HL-60 (cell line): ENCODE measurements at regions not wholly inside any gene's neighbourhood (a gene's known extent, or its start where the extent isn't known, plus 50 kb on each side); places are given as distances from the start of the nearest gene placed in this dataset.

ENCODE experiments used
- GABPA ChIP-seq: IDR thresholded peaks from 2 replicates; pipeline ENCODE4 v1.6.1; 2012; ENCODE audit warnings: low read depth
- POLR2AphosphoS5 ChIP-seq: IDR thresholded peaks from 2 replicates; pipeline ENCODE4 v1.6.1; 2012; ENCODE audit warnings: low read depth
- SPI1 ChIP-seq: IDR thresholded peaks from 2 replicates; pipeline ENCODE4 v1.6.1; 2012; ENCODE audit warnings: low read depth, mild to moderate bottlenecking, borderline replicate concordance
- TF ChIP-seq, protein P1 (sequence below): IDR thresholded peaks from one replicate; pipeline ENCODE4 v1.5.1; 2011; ENCODE audit warnings: low read length, control low read depth, inconsistent platforms; ENCODE audit not compliant: insufficient read depth
- TF ChIP-seq, protein P2 (sequence below): IDR thresholded peaks from 2 replicates; pipeline ENCODE4 v1.6.1; 2012; ENCODE audit warnings: low read depth; ENCODE audit not compliant: insufficient replicate concordance

GRCh38 chrX:20506739-20507138 is 240.0 kb upstream of the RPS6KA3 start:
- TF ChIP-seq, protein P1, sequence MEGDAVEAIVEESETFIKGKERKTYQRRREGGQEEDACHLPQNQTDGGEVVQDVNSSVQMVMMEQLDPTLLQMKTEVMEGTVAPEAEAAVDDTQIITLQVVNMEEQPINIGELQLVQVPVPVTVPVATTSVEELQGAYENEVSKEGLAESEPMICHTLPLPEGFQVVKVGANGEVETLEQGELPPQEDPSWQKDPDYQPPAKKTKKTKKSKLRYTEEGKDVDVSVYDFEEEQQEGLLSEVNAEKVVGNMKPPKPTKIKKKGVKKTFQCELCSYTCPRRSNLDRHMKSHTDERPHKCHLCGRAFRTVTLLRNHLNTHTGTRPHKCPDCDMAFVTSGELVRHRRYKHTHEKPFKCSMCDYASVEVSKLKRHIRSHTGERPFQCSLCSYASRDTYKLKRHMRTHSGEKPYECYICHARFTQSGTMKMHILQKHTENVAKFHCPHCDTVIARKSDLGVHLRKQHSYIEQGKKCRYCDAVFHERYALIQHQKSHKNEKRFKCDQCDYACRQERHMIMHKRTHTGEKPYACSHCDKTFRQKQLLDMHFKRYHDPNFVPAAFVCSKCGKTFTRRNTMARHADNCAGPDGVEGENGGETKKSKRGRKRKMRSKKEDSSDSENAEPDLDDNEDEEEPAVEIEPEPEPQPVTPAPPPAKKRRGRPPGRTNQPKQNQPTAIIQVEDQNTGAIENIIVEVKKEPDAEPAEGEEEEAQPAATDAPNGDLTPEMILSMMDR = no peak
- TF ChIP-seq POLR2AphosphoS5 = no peak
- TF ChIP-seq GABPA = no peak
- no peak for TF ChIP-seq SPI1
- TF ChIP-seq, protein P2, sequence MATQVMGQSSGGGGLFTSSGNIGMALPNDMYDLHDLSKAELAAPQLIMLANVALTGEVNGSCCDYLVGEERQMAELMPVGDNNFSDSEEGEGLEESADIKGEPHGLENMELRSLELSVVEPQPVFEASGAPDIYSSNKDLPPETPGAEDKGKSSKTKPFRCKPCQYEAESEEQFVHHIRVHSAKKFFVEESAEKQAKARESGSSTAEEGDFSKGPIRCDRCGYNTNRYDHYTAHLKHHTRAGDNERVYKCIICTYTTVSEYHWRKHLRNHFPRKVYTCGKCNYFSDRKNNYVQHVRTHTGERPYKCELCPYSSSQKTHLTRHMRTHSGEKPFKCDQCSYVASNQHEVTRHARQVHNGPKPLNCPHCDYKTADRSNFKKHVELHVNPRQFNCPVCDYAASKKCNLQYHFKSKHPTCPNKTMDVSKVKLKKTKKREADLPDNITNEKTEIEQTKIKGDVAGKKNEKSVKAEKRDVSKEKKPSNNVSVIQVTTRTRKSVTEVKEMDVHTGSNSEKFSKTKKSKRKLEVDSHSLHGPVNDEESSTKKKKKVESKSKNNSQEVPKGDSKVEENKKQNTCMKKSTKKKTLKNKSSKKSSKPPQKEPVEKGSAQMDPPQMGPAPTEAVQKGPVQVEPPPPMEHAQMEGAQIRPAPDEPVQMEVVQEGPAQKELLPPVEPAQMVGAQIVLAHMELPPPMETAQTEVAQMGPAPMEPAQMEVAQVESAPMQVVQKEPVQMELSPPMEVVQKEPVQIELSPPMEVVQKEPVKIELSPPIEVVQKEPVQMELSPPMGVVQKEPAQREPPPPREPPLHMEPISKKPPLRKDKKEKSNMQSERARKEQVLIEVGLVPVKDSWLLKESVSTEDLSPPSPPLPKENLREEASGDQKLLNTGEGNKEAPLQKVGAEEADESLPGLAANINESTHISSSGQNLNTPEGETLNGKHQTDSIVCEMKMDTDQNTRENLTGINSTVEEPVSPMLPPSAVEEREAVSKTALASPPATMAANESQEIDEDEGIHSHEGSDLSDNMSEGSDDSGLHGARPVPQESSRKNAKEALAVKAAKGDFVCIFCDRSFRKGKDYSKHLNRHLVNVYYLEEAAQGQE = no peak
